ENCODE measurements at regions not wholly inside any gene's neighbourhood (a gene's known extent, or its start where the extent isn't known, plus 50 kb on each side); places are given as distances from the start of the nearest gene placed in this dataset.

GRCh38 chr18:25621682-25622081 is 269.7 kb upstream of the ZNF521 start:
- no peak for DNase-seq

GRCh38 chr18:25621144-25621543 is 269.2 kb upstream of the ZNF521 start:
- DNase-seq = no peak

GRCh38 chr18:25614168-25614567 is 262.2 kb upstream of the ZNF521 start:
- no peak for DNase-seq

- DNase-seq = no peak
These were observed 260.5 kb upstream of the ZNF521 start for GRCh38 chr18:25612466-25612865.

GRCh38 chr18:25608091-25608490 is 256.1 kb upstream of the ZNF521 start:
- no peak for DNase-seq

- DNase-seq = no peak
These were observed 253.1 kb upstream of the ZNF521 start for GRCh38 chr18:25604894-25605597.

- no peak for DNase-seq
These were observed 252.4 kb upstream of the ZNF521 start for GRCh38 chr18:25604196-25604893.

- no peak for DNase-seq
These were observed 247.5 kb upstream of the ZNF521 start for GRCh38 chr18:25599443-25599842.

GRCh38 chr18:25597476-25597875 is 245.5 kb upstream of the ZNF521 start:
- DNase-seq = no peak

- no peak for DNase-seq
These were observed 243.5 kb upstream of the ZNF521 start for GRCh38 chr18:25595274-25596060.

- DNase-seq = no peak
These were observed 242.4 kb upstream of the ZNF521 start for GRCh38 chr18:25594351-25594750.

GRCh38 chr18:25592804-25593360 is 240.9 kb upstream of the ZNF521 start:
- no peak for DNase-seq

GRCh38 chr18:25590456-25590855 is 238.5 kb upstream of the ZNF521 start:
- DNase-seq = no peak

GRCh38 chr18:25587545-25587944 is 235.6 kb upstream of the ZNF521 start:
- DNase-seq = no peak

GRCh38 chr18:25568986-25569385 is 217.0 kb upstream of the ZNF521 start:
- DNase-seq = no peak

GRCh38 chr18:25563816-25564683 is 212.1 kb upstream of the ZNF521 start:
- DNase-seq = no peak

- no peak for DNase-seq
These were observed 211.4 kb upstream of the ZNF521 start for GRCh38 chr18:25563346-25563745.

- DNase-seq = no peak
These were observed 210.0 kb upstream of the ZNF521 start for GRCh38 chr18:25561918-25562317.

- DNase-seq = no peak
These were observed 208.4 kb upstream of the ZNF521 start for GRCh38 chr18:25560369-25560768.

- no peak for DNase-seq
These were observed 205.0 kb upstream of the ZNF521 start for GRCh38 chr18:25557011-25557410.

GRCh38 chr18:25553631-25554263 is 201.8 kb upstream of the ZNF521 start:
- DNase-seq = no peak

Measured in stimulated activated CD4-positive, alpha-beta T cell treated with anti-CD3 and anti-CD28 coated beads, Interleukin-4, amount 100 ng/mL, for 4 hours (primary cell).